NCI-H1092 (cell line): ENCODE measurements at regions not wholly inside any gene's neighbourhood (a gene's known extent, or its start where the extent isn't known, plus 50 kb on each side); places are given as distances from the start of the nearest gene placed in this dataset.
A peak's percentile ranks its signal among the peaks of the same experiment; 100 is the strongest.

Experiments used
- DNase-seq: peaks from one replicate; lab custom pipeline; 2025; lab: John Stamatoyannopoulos, UW

- peak; percentile 67 for DNase-seq
Observed at GRCh38 chr18:43886341-43886740, 609.1 kb upstream of the SYT4 start.

GRCh38 chr18:43887491-43887890 lies 610.2 kb upstream of the SYT4 start:
- no peak for DNase-seq

GRCh38 chr18:43888598-43888997 lies 611.3 kb upstream of the SYT4 start:
- DNase-seq = no peak

- DNase-seq = no peak
Observed at GRCh38 chr18:43893001-43893637, 615.8 kb upstream of the SYT4 start.

- DNase-seq = no peak
Observed at GRCh38 chr18:43904209-43904837, 627.0 kb upstream of the SYT4 start.

GRCh38 chr18:43914018-43914417 lies 636.7 kb upstream of the SYT4 start:
- no peak for DNase-seq

- no peak for DNase-seq
Observed at GRCh38 chr18:43916984-43917383, 639.7 kb upstream of the SYT4 start.

- no peak for DNase-seq
Observed at GRCh38 chr18:43917520-43917919, 640.2 kb upstream of the SYT4 start.

GRCh38 chr18:43919551-43919950 lies 642.3 kb upstream of the SYT4 start:
- DNase-seq = peak; percentile 39

- no peak for DNase-seq
Observed at GRCh38 chr18:43931439-43931838, 654.1 kb upstream of the SYT4 start.

GRCh38 chr18:43932140-43932539 lies 654.9 kb upstream of the SYT4 start:
- peak; percentile 22 for DNase-seq

- DNase-seq = no peak
Observed at GRCh38 chr18:43933177-43933576, 655.9 kb upstream of the SYT4 start.

GRCh38 chr18:43934322-43934721 lies 657.0 kb upstream of the SYT4 start:
- no peak for DNase-seq

- DNase-seq = no peak
Observed at GRCh38 chr18:43934781-43935471, 657.6 kb upstream of the SYT4 start.

- no peak for DNase-seq
Observed at GRCh38 chr18:43936176-43936575, 658.9 kb upstream of the SYT4 start.

- DNase-seq = no peak
Observed at GRCh38 chr18:43949291-43949690, 672.0 kb upstream of the SYT4 start.

GRCh38 chr18:43950062-43950461 lies 672.8 kb upstream of the SYT4 start:
- DNase-seq = no peak

GRCh38 chr18:43952398-43952797 lies 675.1 kb upstream of the SYT4 start:
- DNase-seq = no peak

- no peak for DNase-seq
Observed at GRCh38 chr18:43961722-43962121, 684.4 kb upstream of the SYT4 start.

GRCh38 chr18:43964666-43965065 lies 687.4 kb upstream of the SYT4 start:
- DNase-seq = no peak

GRCh38 chr18:43965691-43966090 lies 688.4 kb upstream of the SYT4 start:
- DNase-seq = no peak

GRCh38 chr18:43970656-43971055 lies 693.4 kb upstream of the SYT4 start:
- DNase-seq = no peak

GRCh38 chr18:43978174-43978573 lies 700.9 kb upstream of the SYT4 start:
- no peak for DNase-seq
